ENCODE measurements at regions not wholly inside any gene's neighbourhood (a gene's known extent, or its start where the extent isn't known, plus 50 kb on each side); places are given as distances from the start of the nearest gene placed in this dataset.

- H3K23ac ChIP-seq (ENCODE audit: insufficient read length): no peak overlapping the region
- no peak overlapping the region for H2BK5ac ChIP-seq (ENCODE audit: low read depth, low read length)
- H3K4me3 ChIP-seq (ENCODE audit: extremely low read depth in 1 of 4, insufficient read depth in 2 of 4, low read depth in 3 of 4, low read length in 4 of 4): no peak overlapping the region
- H2BK12ac ChIP-seq (ENCODE audit: low read depth, low read length): no peak overlapping the region
- no peak overlapping the region for H3K56ac ChIP-seq (replicated peaks; ENCODE audit: insufficient read length, low read depth, low read length)
- no peak overlapping the region for H4K5ac ChIP-seq (ENCODE audit: insufficient read length, low read depth, low read length)
- 77% methylated on average over 9 of the region's 9 CpGs; no CpG with 5 or more reads in 1 of the 2 experiments for WGBS, 2 experiments (ENCODE audit: extremely low coverage in 1 of 2, insufficient coverage in 1 of 2, insufficient read length in 1 of 2, insufficient replicate concordance in 2 of 2, low coverage in 1 of 2, low lambda C conversion rate in 2 of 2, missing lambda C conversion rate in 1 of 2)
- H2AK5ac ChIP-seq (ENCODE audit: low read depth, low read length): no peak overlapping the region
- H3K9ac ChIP-seq (replicated peaks in 1 of 4; ENCODE audit: extremely low read depth in 1 of 4, low read depth in 3 of 4, low read length in 3 of 4): no peak overlapping the region
- no peak for DNase-seq (ENCODE audit: low read depth in 1 of 2, low spot score in 2 of 2)
- no peak overlapping the region for H3K14ac ChIP-seq (ENCODE audit: insufficient read length)
- peaks cover 0 to 4% of the 10 kb centered on the region in 2 experiments for H4K20me1 ChIP-seq (replicated peaks in 1 of 2; ENCODE audit: control insufficient read depth in 1 of 2, insufficient read depth in 2 of 2, low read length in 2 of 2)
- FAIRE-seq: no peak
- H3K27ac ChIP-seq (ENCODE audit: low read depth, low read length): no peak overlapping the region
- H4K8ac ChIP-seq (ENCODE audit: extremely low read depth, insufficient read depth, low read length): no peak overlapping the region
- no peak overlapping the region for H2BK15ac ChIP-seq (ENCODE audit: low read length)
- no peak overlapping the region for H2BK120ac ChIP-seq (replicated peaks; ENCODE audit: low read depth, low read length)
- H3K4me1 ChIP-seq (replicated peaks in 1 of 4; ENCODE audit: control insufficient read depth in 3 of 4, insufficient read depth in 4 of 4, low read length in 3 of 4): peaks cover 0 to 7% (median 2%) of the 10 kb centered on the region in 4 experiments; a peak in 4 of 7 replicates
- peak; percentile 58; the same call in 1 of the 2 replicates for TF ChIP-seq KDM1A (IDR thresholded peaks at IDR 0.05; ENCODE audit: borderline replicate concordance, low read length)
- TF ChIP-seq EZH2 (IDR thresholded peaks at IDR 0.05; ENCODE audit: low read depth, low read length, severe bottlenecking): no peak
- no peaks in the 10 kb centered on the region for H3K79me2 ChIP-seq (ENCODE audit: control insufficient read depth in 1 of 2, insufficient read depth in 2 of 2, low read length in 2 of 2)
- H3K4ac ChIP-seq (replicated peaks; ENCODE audit: insufficient read length, low read depth, low read length): no peak overlapping the region
- H3K18ac ChIP-seq (ENCODE audit: extremely low read depth, low read length): no peak overlapping the region
- no peaks in the 10 kb centered on the region; a peak in 1 of 4 replicates for H3K9me3 ChIP-seq (ENCODE audit: insufficient read depth in 2 of 2, low read depth in 1 of 2, low read length in 1 of 2)
- POLR2A ChIA-PET (ENCODE audit: partially characterized antibody): no interaction called here
- H3K4me2 ChIP-seq (ENCODE audit: insufficient read depth in 1 of 2, low read depth in 2 of 2, low read length in 2 of 2): no peak overlapping the region
- H3K36me3 ChIP-seq (ENCODE audit: control insufficient read depth in 2 of 4, insufficient read depth in 4 of 4, low read length in 3 of 4): no peaks in the 10 kb centered on the region; a peak in 2 of 8 replicates
- H2BK20ac ChIP-seq (ENCODE audit: low read length): no peak overlapping the region
- CTCF ChIA-PET (ENCODE audit: partially characterized antibody): interaction anchor here (0.6 to 1.5 kb wide), 4 partner anchors 16 to 77 kb away, joined by 3 to 5 read pairs (median 4); no protein-coding TSS in a partner anchor
- H3K27me3 ChIP-seq (replicated peaks in 1 of 4; ENCODE audit: control insufficient read depth in 3 of 4, extremely low read depth in 1 of 4, insufficient read depth in 3 of 4, low read length in 3 of 4): no peaks in the 10 kb centered on the region
- H2AFZ ChIP-seq (ENCODE audit: low read length): no peak overlapping the region
- H4K91ac ChIP-seq (replicated peaks; ENCODE audit: insufficient read length, low read length): no peak overlapping the region
- H3K79me1 ChIP-seq (ENCODE audit: low read depth, low read length): no peaks in the 10 kb centered on the region
- H3K23me2 ChIP-seq (ENCODE audit: low read depth, low read length): no peaks in the 10 kb centered on the region
Measured at GRCh38 chr4:56186808-56187523, 200.3 kb downstream of the AASDH start.
